Activated CD8-positive, alpha-beta memory T cell treated with anti-CD3 and anti-CD28 coated beads for 36 hours (primary cell): ENCODE measurements at regions not wholly inside any gene's neighbourhood (a gene's known extent, or its start where the extent isn't known, plus 50 kb on each side); places are given as distances from the start of the nearest gene placed in this dataset.
"Not testable (repeated sequence)": the region's sequence is repeated elsewhere in the genome, so short reads cannot be mapped to it uniquely, and the experiment has no call there.

ENCODE experiments used
- CTCF ChIA-PET: fragments of 350-600 bp; sonication (Branson Sonifier 250); formaldehyde crosslinking; loops from one replicate; lab custom pipeline; 2021; ENCODE audit warnings: antibody characterized with exemption; lab: Charles Lee
- POLR2A ChIA-PET: fragments of 350-600 bp; sonication (Branson Sonifier 250); formaldehyde crosslinking; loops from one replicate; lab custom pipeline; 2021; ENCODE audit warnings: antibody characterized with exemption; lab: Charles Lee

DNA sequence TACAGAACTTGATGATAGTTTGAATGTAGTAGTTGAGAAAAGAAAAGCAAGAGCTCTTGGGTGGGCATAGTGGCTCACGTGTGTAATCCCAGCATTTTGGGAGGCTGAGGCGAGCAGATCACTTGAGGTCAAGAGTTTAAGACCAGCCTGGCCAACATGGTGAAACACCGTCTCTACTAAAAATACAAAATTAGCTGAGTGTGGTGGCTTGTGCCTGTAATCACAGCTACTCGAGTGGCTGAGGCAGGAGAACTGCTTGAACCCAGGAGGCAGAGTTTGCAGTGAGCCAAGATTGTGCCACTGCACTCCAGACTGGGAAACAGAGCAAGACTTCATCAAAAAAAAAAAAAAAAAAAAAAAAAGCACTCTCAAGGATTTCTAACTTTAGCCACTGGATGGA is 900.2 kb upstream of the WWC1 start:
- CTCF ChIA-PET, POLR2A ChIA-PET: not testable (repeated sequence)

DNA sequence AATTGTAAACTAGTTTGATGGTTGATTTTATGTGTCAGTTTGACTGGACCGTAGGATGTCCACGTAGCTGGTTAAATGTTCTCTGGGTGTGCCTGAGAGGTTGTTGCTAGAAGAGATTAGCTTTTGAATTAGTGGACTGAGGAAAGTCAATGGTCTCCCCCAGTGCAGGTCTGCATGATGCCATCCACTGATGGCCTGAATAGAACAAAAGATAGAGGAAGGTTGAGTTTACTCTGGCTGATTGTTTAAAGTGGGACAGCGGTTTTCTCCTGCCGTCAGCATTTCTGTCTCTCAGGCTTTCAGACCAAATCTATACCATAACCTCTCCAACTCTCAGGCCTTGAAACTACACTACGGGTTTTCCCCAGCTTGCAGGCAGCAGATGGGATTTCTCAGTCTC is 899.2 kb upstream of the WWC1 start:
- CTCF ChIA-PET: no interaction called here
- POLR2A ChIA-PET: no interaction called here

DNA sequence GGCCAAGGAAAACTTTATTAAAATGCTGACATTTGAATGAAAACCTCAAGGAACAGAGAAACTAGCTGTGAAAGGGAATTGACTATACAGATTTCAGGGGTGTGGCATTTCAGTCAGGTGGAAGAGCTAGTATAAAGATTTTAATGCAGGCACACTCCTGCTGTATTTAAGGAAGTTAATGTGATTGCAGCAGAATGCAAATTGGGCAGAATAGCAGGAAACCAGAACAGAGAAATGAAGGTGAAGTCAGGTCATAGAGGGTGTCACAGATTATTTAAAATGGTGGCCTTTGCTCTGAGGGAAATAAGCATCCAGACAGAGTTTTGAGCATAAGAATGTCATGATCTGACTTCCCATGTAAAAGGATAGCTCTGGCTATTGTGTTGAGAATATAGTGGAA is 898.1 kb upstream of the WWC1 start:
- ChIA-PET POLR2A (no interaction called here), CTCF (no interaction called here)

DNA sequence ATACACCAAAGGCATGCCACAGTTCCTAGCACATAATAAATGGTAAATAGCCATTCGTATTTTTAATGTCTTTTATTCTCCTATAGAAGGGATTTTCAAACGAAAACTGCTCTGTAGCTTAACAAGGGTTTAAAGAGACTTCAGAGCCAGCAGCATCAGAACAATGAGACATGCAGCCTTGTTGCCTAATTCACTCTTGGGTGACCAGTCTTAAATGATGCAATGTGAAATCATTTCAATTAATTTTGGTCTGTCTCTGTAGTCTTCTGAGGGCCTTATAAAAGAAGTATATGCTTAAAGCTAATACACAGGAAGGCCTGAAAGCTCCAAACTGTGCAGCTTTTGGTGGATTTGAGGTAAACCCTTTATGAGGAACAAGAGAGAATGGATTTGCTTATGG is 888.8 kb upstream of the WWC1 start:
- CTCF ChIA-PET: no interaction called here
- POLR2A ChIA-PET: no interaction called here

DNA sequence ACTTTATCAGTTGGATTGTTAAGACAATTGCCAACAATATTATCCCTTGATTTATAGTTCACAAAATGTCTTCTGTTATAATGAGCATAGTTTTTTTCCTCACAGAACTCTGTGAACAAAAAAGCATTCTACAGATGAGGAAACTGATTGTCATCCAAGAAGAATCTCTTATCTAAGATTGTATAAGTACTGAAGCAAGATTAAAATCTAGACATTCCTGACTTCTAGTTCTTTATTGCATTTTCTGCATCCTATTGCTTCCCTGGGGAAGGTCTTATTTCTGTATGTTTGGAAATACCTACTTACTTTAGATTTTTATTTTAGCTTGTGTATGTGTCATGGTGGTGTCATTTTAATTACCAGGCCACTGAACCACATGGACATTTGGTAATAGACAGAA is 884.9 kb upstream of the WWC1 start:
- CTCF ChIA-PET: no interaction called here
- POLR2A ChIA-PET: no interaction called here

DNA sequence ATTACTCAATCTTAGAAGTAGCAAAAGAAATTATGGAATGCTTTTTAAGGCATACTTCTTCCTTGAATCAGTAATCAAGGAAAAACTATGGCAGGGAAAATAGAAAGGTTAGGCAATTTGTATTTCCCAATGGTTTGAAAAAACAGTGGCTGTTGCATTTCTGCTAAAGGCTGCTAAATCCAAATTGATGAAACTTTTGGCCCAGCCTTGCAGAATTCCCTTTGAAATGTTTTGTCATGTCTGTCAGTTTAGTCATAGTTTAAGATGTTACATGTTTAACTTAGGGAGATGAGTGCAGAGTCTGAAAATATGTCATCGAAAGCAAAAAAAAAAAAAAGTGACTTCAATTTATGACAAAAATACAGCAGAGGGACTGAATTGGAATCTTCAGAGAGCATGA is 878.9 kb upstream of the WWC1 start:
- CTCF ChIA-PET: no interaction called here

DNA sequence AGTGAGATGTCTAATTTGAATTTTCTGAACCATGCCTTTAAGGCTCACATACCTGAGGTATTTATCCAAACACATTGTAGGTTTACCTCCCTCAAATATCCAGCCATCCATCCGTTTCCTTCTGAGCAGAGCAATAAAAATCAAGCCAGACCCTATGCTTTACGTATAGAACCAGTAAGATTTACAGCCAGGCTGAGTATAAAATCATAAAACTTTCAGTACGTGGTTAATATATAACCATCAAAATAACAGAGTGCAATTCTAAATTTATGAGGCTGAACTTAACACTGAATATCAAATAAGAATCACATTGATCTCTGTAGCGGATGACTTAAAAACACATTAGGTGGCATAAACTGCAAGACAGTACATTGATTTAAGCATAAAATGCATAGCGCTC is 877.9 kb upstream of the WWC1 start:
- ChIA-PET POLR2A (no interaction called here), CTCF (no interaction called here)

More for the DNA sequence above, 878.9 kb upstream of the WWC1 start:
- POLR2A ChIA-PET: no interaction called here

DNA sequence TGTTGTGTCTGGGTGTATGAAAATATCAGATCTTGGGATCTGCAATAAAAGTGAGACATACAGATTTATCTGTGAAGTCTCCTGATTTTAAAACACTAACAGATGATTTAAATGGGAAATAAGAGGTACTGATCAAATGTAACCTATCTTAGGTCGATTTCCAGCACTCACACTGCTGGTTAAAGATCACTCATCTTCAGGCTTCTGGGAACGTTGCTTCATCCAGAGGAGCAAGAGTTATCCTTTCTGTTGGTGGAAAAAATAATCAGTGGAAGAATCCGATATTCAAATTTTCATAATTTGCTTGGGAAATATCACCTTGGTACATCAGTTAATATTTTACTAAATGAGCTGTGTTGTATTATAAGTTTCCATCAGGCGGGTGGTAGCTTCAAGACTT is 876.8 kb upstream of the WWC1 start:
- POLR2A ChIA-PET: no interaction called here

DNA sequence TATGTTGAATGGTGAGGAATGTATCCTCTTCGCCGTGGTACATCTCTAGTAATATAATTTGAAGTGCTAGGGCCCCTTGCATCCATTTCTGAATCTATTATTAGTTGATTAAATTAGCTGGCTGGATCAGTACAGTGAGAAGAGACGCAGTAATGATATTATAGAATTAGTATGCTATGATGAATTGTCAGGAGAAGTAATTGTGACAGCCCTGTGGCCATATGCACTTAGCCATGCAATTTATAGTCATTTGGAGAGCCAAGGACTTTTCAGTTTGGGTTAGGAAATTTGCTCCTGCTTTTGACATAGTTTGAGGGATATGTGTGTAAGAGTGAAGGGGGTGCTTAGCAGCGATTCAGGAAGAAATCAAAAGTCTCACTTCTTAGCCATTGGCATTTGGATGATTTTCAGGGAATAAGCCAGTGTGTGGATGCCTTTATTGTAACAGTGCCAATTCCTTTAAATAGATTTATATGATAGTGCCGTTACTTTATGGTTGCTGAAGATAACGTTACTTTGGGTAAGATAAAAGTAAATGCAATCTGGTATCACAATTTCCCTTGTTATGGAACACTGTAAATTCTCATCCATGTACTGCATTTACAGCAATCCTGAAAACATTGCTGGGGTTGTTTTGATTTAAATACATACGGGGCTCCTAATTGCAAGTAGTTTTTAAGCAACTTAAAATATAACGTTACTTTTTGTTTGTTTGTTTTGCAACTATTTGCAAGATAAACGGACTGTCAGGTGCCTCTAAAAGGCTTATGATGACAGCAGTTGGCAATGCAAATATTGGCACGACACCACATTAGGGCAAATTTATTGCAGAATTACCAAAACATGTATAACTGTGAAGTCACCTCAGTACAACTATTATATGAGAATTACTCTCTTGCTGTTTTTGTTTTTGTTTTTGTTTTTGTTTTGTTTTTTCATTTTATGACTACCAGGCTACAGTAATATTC is 875.4 kb upstream of the WWC1 start:
- ChIA-PET POLR2A (no interaction called here), CTCF (no interaction called here)

More for the DNA sequence above, 876.8 kb upstream of the WWC1 start:
- CTCF ChIA-PET: no interaction called here

DNA sequence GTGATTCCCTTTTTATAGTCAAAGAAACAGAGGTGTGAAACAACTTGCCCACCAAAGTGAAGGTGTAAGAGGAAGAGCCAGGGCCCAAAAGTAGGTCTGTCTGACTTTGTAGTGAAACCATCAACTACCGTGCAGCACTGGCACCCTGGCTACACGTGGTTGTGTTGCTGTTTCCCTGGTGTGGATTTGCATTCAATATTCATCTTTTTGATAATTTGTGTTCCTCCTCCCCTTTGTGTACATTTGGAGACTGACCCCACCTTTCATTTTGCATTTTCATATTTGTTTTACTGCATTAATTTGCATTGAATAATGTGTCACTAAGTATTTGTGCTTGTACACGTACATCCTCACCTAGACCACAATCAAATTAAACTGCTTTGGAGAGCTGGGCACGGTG is 873.8 kb upstream of the WWC1 start:
- ChIA-PET CTCF (no interaction called here), POLR2A (no interaction called here)

DNA sequence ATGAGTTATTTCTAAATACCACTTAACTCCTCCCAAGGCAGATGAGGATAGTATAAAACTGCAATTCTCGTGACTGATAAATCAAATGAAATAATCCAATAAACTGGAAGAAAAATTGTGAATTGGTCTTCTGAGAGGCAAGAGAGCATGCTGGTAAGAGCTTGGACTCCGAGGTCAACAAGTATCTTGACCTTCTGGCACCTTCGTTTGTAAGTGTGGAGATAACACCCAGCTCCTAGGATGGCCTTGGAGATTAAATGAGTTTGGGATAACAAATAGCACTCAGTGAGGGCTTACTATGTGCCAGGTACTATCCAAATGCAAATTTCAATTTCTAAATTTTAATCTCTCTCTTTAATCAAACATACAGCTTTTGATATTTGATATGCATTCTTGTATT is 866.3 kb upstream of the WWC1 start:
- ChIA-PET POLR2A (no interaction called here), CTCF (no interaction called here)

DNA sequence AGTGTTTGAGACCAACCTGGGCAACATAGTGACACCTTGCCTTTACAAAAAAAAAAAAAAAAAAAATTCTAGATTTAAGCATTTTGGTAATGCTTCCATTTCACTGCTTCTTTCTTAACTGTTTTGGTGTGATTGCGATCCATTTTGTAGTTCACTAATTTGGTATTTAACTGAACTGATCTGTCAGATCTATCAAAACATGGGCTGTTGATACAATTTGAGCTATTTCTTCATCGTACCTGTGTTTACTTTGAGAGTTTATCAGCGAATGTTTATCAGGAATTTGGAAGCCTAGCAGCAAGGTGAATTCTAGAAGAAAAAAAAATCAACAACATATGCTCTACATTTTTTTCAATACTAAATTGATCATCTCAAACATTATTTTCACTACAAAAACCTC is 864.9 kb upstream of the WWC1 start:
- POLR2A ChIA-PET: no interaction called here
- CTCF ChIA-PET: no interaction called here

DNA sequence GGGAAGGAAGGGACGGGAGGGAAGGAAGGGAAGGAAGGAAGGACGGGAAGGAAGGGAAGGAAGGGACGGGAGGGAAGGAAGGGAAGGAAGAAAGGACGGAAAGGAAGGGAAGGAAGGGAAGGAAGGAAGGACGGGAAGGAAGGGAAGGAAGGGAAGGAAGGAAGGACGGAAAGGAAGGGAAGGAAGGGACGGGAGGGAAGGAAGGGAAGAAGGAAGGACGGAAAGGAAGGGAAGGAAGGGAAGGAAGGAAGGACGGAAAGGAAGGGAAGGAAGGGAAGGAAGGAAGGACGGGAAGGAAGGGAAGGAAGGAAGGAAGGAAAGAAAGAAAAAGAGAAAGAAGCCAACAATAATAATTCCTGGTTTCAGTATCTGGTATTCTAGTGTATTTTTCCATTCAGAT is 863.8 kb upstream of the WWC1 start:
- POLR2A ChIA-PET, CTCF ChIA-PET: not testable (repeated sequence)

DNA sequence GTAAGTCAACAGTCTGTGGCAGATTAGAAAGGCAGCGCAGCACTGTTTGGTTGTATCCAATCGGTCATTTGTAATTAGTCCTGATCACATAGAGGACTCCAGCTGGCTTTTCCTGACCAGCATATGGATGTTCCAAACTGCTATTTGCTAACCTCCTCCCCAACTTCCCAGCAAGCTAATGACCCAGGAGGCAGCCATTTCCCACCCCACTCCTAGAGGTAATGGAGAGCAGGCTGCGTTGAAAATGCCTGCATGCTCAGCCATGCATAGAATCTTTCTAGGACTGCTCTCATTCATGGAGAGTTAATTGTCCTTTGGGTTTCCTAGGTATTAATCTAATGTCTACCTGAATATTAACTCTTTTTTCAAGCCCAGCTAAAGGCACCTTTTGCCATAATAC is 850.6 kb upstream of the WWC1 start:
- ChIA-PET POLR2A (no interaction called here), CTCF (no interaction called here)

DNA sequence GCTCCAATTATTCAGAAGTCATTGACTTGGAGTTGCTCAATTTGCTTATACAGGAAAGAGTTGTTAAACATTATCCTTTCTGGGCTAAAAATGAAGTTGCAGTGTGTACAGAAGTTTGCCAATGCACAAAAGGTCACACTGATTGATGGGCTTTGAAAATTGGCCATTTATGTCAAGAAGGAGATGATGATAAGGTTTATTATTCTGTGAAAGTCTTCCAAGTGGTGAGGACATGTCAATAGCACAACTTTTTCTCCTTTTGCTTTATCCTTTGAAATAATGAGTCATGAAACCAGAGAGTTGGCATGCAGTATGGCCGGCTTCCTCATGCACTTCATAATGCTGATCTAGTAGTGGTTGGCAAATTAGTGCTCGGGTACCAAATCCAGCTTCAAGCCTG is 848.5 kb upstream of the WWC1 start:
- ChIA-PET CTCF (no interaction called here), POLR2A (no interaction called here)

DNA sequence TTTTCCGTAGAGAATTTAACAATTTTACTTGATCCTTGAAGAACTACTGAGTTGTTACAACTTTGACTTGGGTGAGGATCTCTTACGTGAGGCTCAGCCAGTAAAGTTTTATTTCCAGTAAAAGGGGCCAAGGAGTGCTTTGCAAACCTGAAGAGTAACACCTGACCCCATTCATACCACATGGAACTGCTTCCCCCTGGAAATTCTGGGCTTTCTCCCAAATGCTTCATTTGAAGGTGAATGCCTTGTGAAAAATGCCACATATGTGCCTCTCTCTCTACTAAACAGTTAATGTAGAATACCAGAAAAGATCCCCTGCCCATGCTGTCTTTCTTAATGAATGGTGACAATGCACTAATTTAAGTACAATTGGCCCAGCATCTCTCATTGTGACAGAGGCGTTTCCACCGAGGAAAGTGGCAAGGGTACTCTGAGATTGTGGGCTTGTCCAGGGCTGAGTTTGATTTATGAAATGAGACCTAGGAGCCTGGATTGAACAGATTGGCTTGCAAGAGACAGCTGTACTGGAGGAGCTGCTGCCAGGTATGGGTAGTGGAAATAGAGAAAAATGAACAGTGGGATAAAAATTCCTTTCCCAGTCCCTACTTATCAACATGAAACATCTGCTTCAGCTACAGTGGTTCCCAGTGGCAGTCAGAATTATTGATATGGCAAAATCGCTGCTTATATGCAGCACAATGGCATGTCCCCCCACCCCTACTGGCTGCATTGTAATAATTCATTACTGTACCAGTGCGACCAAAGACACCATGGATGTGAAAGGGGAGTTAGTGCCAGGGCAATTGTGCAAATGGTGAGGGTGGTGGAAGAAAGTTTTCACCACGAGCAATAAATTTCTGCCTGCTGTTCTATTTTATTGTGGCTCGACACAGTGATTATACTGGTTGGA is 843.7 kb upstream of the WWC1 start:
- CTCF ChIA-PET: no interaction called here
- POLR2A ChIA-PET: no interaction called here

DNA sequence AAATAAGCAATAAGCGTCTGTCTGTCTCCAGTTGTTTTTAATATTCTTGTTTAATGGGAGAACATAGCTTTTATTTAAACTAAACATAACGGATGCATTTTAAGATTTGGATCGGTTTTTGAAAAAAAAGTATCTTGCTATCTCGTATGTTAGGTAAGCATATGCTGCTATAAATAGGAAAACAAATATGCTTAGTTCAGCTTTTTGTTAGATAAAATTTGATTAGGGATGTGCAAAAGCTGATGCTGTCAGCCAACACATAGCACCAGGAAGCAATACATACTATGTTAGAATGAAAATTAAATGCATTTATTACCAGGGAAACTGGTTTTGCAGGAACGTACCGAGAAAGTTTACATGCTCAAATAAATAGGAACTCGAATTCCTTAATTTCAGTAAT is 843.1 kb upstream of the WWC1 start:
- CTCF ChIA-PET: no interaction called here
- POLR2A ChIA-PET: no interaction called here

DNA sequence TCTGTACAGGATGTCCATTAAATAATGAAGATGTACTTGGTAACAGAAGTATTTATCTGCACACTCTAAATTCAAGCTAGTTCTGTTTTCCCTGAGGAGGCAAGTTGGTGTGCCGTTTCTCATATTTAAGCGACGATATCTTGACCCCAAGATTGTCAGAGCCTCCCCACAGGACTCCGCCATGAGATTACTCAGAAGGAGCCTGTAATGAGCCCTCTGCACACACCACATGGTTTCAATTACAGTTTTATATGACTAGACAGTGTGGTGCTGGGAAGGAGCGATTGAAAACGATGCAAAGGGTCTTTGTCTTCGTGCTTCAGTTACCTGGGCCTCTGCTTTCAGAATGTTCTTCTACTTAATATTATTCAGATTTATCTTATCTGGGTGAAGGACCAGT is 840.4 kb upstream of the WWC1 start:
- CTCF ChIA-PET: no interaction called here
- POLR2A ChIA-PET: no interaction called here

DNA sequence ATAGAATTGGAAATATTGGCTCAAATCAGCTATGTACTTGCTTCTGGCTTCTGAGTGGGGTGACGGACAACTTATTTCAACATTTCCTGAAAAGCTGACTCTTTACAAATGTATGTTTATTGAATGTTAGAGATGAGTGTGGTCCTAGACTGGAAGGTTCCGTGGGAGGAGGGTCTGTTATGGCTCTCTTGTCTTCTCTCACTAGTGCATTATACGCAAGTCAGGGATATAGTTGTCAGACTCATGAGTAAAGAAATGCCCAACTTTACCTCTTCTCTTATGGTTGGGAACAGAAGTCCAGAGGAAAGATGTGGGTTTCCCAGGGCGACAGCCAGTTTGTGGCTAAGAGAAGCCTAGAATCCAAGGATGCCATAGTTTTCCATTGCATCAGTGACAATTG is 839.3 kb upstream of the WWC1 start:
- ChIA-PET POLR2A (no interaction called here), CTCF (no interaction called here)

DNA sequence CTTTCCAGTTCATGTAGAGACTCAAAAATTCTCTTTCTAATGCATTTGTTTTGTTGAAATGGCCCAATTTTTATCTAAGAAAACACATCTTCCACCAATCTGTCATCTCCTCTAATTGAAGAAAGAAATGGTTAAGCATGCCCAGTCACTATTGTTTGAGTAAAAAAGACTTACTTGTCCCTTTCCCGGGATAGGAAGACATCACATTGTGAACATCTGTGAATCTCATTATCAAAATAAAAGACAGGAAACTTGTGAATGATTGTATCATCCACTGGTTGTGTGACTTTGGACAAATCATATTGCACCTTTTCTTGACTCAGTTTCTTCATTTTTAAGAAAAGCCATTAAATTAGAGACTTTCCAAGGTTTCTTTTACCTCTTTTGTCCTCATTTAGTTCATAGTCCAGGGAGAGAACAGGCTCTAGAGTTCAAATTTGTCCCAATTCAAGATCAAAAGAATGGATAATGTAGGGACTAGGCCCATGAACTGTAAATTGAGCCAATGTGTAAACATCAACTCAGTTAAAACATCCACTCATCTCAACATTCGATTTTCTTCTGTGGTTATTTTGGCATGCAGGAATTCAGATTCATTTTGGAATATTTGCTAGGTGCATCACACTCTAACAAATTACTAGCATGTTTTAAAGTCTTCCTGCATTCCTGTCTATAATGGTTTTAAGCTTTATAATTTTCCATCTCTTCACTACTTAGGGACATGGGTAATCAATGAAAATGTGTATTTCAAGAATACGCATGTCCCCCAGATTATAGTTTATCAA is 838.0 kb upstream of the WWC1 start:
- POLR2A ChIA-PET: no interaction called here
- CTCF ChIA-PET: no interaction called here
